ENCODE measurements at regions not wholly inside any gene's neighbourhood (a gene's known extent, or its start where the extent isn't known, plus 50 kb on each side); places are given as distances from the start of the nearest gene placed in this dataset.
A peak's percentile ranks its signal among the peaks of the same experiment; 100 is the strongest.

DNA sequence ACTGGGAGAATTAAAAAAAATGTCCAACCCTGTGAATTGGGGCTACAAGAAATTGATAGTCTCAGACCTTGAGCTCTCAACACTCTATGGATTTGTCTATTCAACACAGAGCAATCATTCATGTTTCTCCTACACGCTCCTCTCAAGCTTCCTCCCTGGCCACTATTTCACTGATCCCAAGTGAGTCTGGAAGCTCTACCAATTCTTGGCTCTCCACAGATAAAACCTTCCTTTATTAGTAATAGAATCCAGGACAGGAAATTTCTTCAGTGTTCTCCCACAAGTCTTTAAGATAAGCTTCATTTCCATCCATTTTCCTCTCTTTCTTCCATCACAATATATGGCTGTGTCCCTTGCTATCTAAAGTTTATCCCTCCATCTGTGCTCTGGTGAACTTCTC lies 215.1 kb upstream of the PAPPA start:
- DNase-seq = no peak

- peak in 1 of 3 donors; percentile 91 for DNase-seq
Measured at GRCh38 chr9:115939065-115939765, 214.4 kb upstream of the PAPPA start.

DNA sequence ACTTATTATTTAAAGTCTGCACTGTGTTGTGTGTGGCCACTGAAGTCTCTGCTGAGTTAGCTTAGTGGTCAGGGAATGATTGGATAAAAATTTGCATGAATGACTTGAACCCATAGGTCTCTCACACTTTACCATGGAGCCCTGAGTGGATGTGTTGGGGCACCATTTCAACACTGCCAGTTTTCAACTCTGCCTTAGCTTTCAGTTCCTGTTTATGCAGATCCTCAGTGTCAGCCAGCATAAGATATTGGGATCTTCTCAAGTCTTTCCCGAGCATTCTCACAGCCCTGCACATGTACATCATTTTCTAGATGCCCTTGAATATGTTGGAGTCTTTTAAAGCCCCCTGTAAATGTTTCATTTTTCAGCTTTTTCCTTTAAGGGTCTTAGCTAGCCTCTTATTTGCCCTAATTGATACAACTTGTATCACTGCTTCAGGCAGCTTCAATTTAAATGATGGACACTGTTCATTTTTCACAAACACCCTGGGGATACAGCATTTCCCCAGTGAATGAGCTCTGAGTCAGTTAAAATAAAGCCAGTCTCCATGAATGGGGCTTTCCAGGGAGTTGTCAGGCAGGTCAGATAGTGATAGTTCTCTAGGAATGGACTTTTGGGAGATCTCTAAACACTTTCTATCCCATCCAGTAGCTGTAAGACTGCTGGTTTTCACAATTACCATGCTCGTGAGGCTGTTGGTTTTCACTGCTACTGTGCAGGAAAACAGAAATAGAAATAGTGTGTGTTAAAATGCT lies 211.9 kb upstream of the PAPPA start:
- no peak for DNase-seq

DNA sequence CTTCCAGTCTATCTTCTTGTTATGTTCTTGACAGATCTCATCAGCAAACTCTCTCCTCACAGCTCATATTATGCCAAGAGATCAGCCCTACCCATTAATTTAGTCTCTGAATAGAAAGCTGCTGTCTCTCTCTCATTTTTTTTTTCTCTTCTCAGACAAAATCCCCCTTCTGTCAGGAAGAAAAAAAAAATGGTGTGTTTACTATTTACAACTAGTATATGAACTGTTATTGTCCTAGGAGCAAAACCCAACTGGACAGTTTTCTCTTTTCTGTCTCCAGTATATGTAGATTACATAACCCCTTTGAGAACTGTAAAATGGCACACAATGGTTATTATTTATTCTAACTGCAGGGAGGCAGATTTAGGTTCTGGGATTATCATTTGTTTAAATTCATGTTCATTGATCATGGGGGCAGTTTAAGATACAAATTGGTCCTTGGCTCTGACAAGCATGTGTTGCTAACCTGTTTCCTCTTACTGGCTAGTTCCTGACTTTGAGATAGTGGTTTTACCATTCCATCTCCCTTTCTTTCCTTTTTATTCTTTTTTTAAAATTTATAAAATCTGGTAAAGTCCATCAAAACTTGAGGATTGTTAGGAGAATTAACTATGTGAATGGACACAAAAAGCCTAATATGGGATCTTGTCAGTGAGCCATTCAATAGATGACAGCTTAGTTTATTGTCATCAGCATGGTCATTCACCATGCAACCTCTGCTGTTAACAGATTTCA lies 210.0 kb upstream of the PAPPA start:
- no peak for DNase-seq

DNA sequence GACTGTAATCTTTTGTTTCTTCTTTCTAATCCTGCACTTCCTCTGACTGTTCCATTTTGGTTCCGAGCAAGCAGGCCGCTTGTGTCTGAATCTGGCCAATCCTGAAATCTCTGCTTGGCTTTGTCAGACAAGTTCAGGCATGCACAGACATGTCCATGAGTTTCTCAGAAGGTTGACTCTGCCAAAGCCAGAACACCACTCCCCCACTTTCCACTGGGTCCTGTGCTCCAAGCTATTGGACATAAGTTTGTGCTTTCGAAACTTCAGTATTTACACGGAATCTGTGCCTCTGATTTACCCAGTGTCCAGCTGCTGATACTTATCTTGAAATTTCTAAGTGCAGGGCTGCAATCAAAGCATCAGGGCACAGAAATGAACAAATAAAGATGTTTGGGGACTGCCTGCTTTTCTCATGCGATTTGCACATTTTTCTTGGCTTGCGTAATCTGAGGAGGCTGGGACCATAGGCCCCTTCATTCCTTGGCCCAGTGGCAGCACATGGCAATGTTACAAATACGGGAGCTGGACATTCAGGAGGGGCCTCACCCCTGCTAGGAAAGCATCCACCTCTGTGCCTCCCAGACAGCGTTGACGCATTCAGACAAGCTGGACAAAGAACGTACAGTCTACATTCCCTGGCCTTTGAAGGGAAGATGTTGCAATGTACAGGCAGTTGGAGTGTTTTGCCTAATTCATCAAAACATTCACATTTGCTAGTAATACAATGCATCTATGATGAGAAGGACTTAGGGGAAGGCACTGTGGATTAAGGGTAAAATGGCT lies 209.2 kb upstream of the PAPPA start:
- peak; percentile 59 to 92 (median 84) for DNase-seq

DNA sequence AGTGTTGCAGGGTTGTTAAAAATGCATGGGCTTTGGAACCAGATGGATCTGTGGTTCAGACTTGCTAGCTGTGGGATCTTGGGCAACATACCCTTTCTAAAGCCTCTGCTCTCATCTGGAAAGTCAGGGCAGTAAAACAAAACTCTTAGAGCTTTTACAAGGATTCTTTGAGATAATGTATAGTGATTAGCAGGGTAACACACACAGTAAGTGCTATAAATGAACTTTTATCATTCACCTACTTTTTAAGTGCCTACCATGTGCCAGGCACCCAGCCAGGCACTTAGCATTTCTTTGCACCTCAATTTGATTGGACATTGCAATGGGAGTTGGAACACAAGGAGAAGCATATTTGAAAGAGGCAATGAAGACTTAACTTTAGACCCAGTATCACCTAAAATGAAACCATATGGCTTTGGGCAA lies 208.6 kb upstream of the PAPPA start:
- DNase-seq = no peak

DNA sequence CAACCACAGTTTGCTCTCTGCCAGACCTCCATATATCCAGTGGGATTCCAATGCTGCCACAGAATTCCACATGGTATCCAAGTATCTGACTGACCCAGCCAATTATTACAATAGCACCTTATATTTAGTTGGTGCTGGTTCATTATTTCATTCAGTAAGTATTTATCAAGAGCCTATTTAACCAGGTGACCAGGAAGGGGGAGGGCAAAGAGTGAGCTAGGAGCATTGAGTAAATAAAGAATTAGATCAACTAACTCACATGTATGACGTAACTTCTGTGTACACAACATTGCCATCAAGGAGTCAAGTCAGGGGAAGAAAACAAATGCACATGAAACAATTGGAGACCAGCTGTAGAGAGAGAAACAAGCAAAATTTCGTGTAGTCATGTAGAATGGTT lies 207.1 kb upstream of the PAPPA start:
- DNase-seq = no peak

- DNase-seq = no peak
Measured at GRCh38 chr9:115951977-115952376, 201.6 kb upstream of the PAPPA start.

DNA sequence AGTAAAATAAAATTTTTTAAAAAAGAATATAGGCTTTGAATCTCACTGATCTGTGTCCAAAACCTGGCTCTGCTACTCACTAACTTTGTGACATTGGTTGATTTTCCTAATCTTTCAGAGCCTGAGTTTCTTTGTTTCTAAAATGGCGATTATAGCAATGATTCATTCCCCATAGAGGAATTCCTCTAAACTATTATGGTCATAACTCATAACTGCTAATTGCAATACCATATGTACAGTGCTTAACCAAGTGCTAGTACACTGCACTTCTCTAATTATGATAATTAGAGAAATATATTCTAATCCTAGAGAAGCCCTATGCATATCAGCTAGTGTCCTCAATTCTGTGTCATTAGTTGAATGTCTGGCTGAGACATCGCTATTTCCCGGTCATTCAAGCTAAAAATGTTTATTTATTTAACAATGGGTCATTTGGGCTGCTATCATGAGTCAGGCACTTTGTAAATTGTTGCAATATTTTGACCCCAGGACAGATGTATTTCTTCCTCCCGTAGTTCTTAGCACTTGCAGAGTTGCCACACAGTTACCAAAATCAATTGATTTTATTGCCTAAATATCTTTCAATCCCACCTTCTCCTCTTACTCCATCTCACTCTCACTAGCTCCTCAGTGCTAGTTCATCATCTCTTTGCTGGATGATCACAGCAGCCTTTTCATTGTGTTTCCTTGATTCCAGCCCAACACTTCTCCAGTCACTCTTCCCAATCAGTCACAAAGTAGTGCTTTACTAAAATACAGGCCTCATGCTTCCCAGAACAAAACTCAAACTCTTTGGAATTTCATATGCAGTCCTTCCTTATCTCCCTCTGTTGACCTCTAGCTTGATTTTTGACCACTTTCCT lies 200.9 kb upstream of the PAPPA start:
- no peak for DNase-seq

DNA sequence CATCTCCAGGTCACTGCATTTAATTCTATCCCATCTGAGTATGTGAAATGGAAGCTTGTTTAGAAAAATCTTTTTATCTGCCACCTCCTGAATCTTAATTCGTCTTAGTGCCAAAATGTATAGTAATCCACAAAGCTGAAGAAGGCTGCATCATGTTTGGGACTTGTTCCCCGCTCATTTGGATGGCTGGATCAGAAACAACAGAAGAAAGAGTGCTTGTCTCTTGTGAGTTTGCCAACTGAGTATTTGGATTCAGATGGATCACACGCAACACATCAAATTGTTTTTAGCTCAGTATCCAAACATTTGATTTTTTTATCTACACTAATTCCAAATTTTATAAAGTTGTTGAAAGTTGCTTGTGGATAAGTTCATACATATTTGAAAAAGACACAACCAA lies 197.2 kb upstream of the PAPPA start:
- DNase-seq = no peak

DNA sequence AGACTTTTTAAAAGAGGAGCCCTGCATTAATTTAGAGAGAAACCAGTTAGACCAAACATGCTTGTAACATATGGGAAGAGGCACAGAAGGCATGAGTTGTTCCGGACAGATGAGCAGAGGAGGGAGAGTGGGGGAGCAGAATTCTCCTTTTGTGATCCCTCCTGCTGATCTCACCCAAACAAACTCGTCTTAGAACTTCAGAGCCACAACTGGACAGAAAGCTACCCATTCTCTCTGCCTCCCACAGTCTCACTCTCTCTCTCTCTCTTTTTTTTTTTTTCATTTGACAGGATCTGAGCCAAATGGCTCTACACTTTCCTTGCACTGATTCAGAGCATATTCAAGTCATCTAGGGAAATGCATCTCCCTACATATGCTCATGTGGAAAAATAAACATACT lies 196.0 kb upstream of the PAPPA start:
- no peak for DNase-seq

DNA sequence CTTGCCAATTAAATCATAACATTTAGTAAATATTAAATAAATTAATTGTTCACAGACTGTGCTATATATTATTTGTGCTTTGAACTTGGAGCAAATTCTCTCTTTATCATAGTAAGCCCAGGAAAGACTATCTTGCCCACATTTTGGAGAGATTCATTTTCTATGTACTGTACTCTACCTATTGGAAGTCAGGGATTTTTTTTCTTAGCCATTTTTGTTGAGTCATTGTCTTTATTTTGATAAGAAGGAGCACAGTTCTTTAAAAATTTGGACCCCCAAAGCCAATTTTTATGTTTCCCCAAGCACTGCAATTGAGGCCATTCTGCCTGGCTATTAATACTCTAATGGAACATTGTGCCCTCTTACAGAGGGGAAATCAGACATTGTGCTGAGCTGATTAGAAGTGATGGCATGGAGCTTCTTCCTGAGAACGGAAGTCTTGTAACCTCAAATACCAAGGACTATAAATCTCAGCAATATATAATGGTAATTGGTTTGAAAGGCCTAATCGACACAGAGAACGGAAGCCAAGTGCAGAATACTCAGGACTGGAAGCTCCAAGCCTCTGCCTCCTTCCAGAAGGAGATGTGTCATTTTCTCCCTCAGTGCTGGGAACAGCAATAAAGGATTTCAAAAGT lies 188.8 kb upstream of the PAPPA start:
- DNase-seq = no peak

GRCh38 chr9:115966660-115967059 lies 186.9 kb upstream of the PAPPA start:
- no peak for DNase-seq

- DNase-seq = no peak
Measured at GRCh38 chr9:115969096-115969495, 184.5 kb upstream of the PAPPA start.

- no peak for DNase-seq
Measured at GRCh38 chr9:115972362-115972761, 181.2 kb upstream of the PAPPA start.

DNA sequence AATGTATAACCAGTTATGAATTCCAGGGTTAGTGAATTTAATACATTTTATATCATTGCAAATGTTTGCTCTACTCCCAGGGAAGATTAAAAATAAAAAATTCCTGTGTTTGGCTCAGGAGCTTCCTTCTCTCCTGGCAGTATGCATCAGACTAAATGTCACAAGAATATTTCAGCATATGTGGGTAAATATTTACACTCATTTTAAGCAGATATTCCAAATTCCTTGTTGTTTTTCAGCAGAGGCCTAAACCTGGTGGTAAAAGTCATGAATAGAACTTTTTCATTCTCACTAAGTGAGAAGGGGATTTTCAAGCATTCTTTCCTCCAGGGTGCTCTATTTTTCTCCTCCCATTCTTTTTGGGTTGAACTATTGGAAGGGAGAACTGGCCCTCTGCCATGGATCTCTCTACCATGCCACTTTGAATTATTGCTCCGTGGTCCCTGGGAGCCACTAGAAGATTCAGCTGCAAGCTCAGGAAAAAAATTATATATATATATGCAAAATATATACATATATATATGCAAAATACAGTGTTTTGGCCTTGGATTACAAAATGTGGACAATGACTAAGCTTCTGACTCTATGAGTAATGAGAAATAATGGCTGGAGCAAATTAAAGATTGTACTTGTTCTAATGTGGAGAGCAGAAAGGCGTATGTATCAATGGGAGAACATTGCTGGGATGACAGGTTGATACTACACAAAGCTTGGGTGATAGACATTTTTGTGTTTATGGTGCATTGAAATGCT lies 180.6 kb upstream of the PAPPA start:
- DNase-seq = peak in 1 of 3 donors; percentile 49

GRCh38 chr9:115976781-115977180 lies 176.8 kb upstream of the PAPPA start:
- DNase-seq = peak in 1 of 3 donors; percentile 54

DNA sequence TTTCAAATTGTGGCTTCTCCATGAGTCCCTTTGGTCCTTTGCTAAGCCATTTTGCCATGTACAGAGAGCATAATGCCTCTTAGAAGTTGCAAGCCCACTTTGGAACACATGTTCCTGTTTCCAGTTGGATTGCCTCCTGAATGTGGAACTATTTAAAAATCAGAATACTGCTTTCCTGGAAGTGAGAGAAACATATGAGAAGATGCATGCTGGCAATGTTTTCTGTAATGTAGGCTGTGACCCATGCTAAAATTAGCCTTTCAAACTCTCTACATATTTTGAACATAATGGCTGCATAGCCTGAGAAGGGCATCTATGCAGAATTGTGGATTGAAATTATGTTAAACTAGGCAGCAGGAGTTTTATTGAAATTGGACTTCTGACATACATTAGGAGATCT lies 175.5 kb upstream of the PAPPA start:
- peak in 1 of 3 donors; percentile 62 for DNase-seq

DNA sequence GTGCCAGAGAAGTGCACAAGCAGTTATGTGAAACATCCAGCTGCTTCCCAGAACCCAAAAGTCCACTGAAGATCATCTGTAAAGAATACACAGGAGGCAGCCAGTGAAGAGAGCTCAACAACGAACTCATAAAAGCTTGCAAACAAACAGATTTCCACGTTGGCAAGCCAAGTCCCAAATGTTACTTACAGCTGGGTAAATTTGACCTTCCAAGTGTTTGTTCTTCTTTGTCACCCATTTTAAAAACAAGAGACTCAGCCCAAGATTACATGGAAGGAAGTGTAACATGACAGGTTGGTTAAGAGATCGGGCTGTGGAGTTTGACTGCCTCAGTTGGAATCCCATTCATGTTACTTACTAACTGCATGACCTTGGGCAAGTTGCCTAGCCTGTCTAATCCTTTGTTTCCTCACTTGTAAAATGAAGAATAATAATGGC lies 174.9 kb upstream of the PAPPA start:
- DNase-seq = peak in 1 of 3 donors; percentile 54

- DNase-seq = no peak
Measured at GRCh38 chr9:115980054-115980453, 173.5 kb upstream of the PAPPA start.

Data from muscle of back (tissue), 3 donors.